ENCODE measurements at regions not wholly inside any gene's neighbourhood (a gene's known extent, or its start where the extent isn't known, plus 50 kb on each side); places are given as distances from the start of the nearest gene placed in this dataset.
"Not testable (repeated sequence)": the region's sequence is repeated elsewhere in the genome, so short reads cannot be mapped to it uniquely, and the experiment has no call there.

GRCh38 chr10:56155091-56155513 lies 206.0 kb downstream of the ZWINT start:
- not testable (repeated sequence) for H3K36me3 Mint-ChIP-seq (ENCODE audit: insufficient read depth); H3K27me3 Mint-ChIP-seq (ENCODE audit: low read depth); DNase-seq; ATAC-seq; H3K4me1 Mint-ChIP-seq (ENCODE audit: low read depth); H3K4me3 Mint-ChIP-seq
- peaks cover 13% of the 10 kb centered on the region for H3K9me3 Mint-ChIP-seq

GRCh38 chr10:56146806-56147205 lies 214.3 kb downstream of the ZWINT start:
- DNase-seq, result no peak
- Mint-ChIP-seq H3K27me3 (ENCODE audit: low read depth) (no peaks in the 10 kb centered on the region), H3K4me1 (ENCODE audit: low read depth) (no peaks in the 10 kb centered on the region), H3K36me3 (ENCODE audit: insufficient read depth) (no peaks in the 10 kb centered on the region), H3K9me3 (peaks cover 10% of the 10 kb centered on the region), H3K4me3 (no peak overlapping the region)
- ATAC-seq, result no peak

GRCh38 chr10:56142092-56142728 lies 218.8 kb downstream of the ZWINT start:
- no peak overlapping the region for H3K4me3 Mint-ChIP-seq
- no peaks in the 10 kb centered on the region for H3K36me3 Mint-ChIP-seq (ENCODE audit: insufficient read depth)
- ATAC-seq (no peak), DNase-seq (no peak)
- H3K9me3 Mint-ChIP-seq, result peaks cover 4% of the 10 kb centered on the region
- H3K27me3 Mint-ChIP-seq (ENCODE audit: low read depth), result no peaks in the 10 kb centered on the region
- no peaks in the 10 kb centered on the region for H3K4me1 Mint-ChIP-seq (ENCODE audit: low read depth)

- no peak for ATAC-seq
Measured at GRCh38 chr10:56139405-56139804, 221.7 kb downstream of the ZWINT start.

GRCh38 chr10:56135828-56136227 lies 225.2 kb downstream of the ZWINT start:
- Mint-ChIP-seq H3K4me1 (ENCODE audit: low read depth) (no peaks in the 10 kb centered on the region), H3K36me3 (ENCODE audit: insufficient read depth) (no peaks in the 10 kb centered on the region), H3K9me3 (no peaks in the 10 kb centered on the region), H3K4me3 (no peak overlapping the region), H3K27me3 (ENCODE audit: low read depth) (no peaks in the 10 kb centered on the region)
- DNase-seq (no peak), ATAC-seq (no peak)

More at GRCh38 chr10:56139405-56139804, 221.7 kb downstream of the ZWINT start:
- no peak for DNase-seq
- H3K36me3 Mint-ChIP-seq (ENCODE audit: insufficient read depth), result no peaks in the 10 kb centered on the region
- H3K27me3 Mint-ChIP-seq (ENCODE audit: low read depth), result no peaks in the 10 kb centered on the region
- no peak overlapping the region for H3K4me3 Mint-ChIP-seq
- H3K4me1 Mint-ChIP-seq (ENCODE audit: low read depth), result no peaks in the 10 kb centered on the region
- peaks cover 4% of the 10 kb centered on the region for H3K9me3 Mint-ChIP-seq

- Mint-ChIP-seq H3K4me1 (ENCODE audit: low read depth) (no peaks in the 10 kb centered on the region), H3K36me3 (ENCODE audit: insufficient read depth) (no peaks in the 10 kb centered on the region), H3K9me3 (peaks cover 2% of the 10 kb centered on the region), H3K27me3 (ENCODE audit: low read depth) (no peaks in the 10 kb centered on the region), H3K4me3 (no peak overlapping the region)
- DNase-seq (no peak), ATAC-seq (no peak)
Measured at GRCh38 chr10:56123247-56123646, 237.8 kb downstream of the ZWINT start.

- H3K9me3 Mint-ChIP-seq, result peaks cover 8% of the 10 kb centered on the region
- DNase-seq (no peak), ATAC-seq (no peak)
- no peak overlapping the region for H3K4me3 Mint-ChIP-seq
- no peaks in the 10 kb centered on the region for H3K36me3 Mint-ChIP-seq (ENCODE audit: insufficient read depth)
- no peaks in the 10 kb centered on the region for H3K27me3 Mint-ChIP-seq (ENCODE audit: low read depth)
- no peaks in the 10 kb centered on the region for H3K4me1 Mint-ChIP-seq (ENCODE audit: low read depth)
Measured at GRCh38 chr10:56116684-56117083, 244.4 kb downstream of the ZWINT start.

- no peak for ATAC-seq
- DNase-seq, result no peak
- H3K27me3 Mint-ChIP-seq (ENCODE audit: low read depth), result no peaks in the 10 kb centered on the region
- H3K4me1 Mint-ChIP-seq (ENCODE audit: low read depth), result no peaks in the 10 kb centered on the region
- H3K36me3 Mint-ChIP-seq (ENCODE audit: insufficient read depth), result no peaks in the 10 kb centered on the region
- H3K4me3 Mint-ChIP-seq, result no peak overlapping the region
- peaks cover 11% of the 10 kb centered on the region for H3K9me3 Mint-ChIP-seq
Measured at GRCh38 chr10:56109454-56109853, 251.6 kb downstream of the ZWINT start.

GRCh38 chr10:56104923-56105322 lies 256.1 kb downstream of the ZWINT start:
- H3K9me3 Mint-ChIP-seq, result peaks cover 13% of the 10 kb centered on the region
- H3K36me3 Mint-ChIP-seq (ENCODE audit: insufficient read depth), result no peaks in the 10 kb centered on the region
- no peak for DNase-seq
- H3K27me3 Mint-ChIP-seq (ENCODE audit: low read depth), result no peaks in the 10 kb centered on the region
- no peaks in the 10 kb centered on the region for H3K4me1 Mint-ChIP-seq (ENCODE audit: low read depth)
- H3K4me3 Mint-ChIP-seq, result no peak overlapping the region
- ATAC-seq, result no peak

- Mint-ChIP-seq H3K4me3 (no peak overlapping the region), H3K9me3 (peaks cover 13% of the 10 kb centered on the region), H3K27me3 (ENCODE audit: low read depth) (no peaks in the 10 kb centered on the region), H3K36me3 (ENCODE audit: insufficient read depth) (no peaks in the 10 kb centered on the region), H3K4me1 (ENCODE audit: low read depth) (no peaks in the 10 kb centered on the region)
- DNase-seq, result no peak
- ATAC-seq, result no peak
Measured at GRCh38 chr10:56104487-56104886, 256.6 kb downstream of the ZWINT start.

- H3K4me1 Mint-ChIP-seq (ENCODE audit: low read depth), result no peaks in the 10 kb centered on the region
- ATAC-seq (no peak), DNase-seq (no peak)
- no peaks in the 10 kb centered on the region for H3K27me3 Mint-ChIP-seq (ENCODE audit: low read depth)
- H3K9me3 Mint-ChIP-seq, result peaks cover 14% of the 10 kb centered on the region
- H3K4me3 Mint-ChIP-seq, result no peak overlapping the region
- H3K36me3 Mint-ChIP-seq (ENCODE audit: insufficient read depth), result no peaks in the 10 kb centered on the region
Measured at GRCh38 chr10:56096226-56096517, 264.9 kb downstream of the ZWINT start.

- no peak overlapping the region for H3K4me3 Mint-ChIP-seq
Measured at GRCh38 chr10:56095506-56096225, 265.4 kb downstream of the ZWINT start.

GRCh38 chr10:56093645-56094044 lies 267.4 kb downstream of the ZWINT start:
- H3K4me1 Mint-ChIP-seq (ENCODE audit: low read depth); DNase-seq: not testable (repeated sequence)

More at GRCh38 chr10:56095506-56096225, 265.4 kb downstream of the ZWINT start:
- ATAC-seq, result no peak
- no peaks in the 10 kb centered on the region for H3K4me1 Mint-ChIP-seq (ENCODE audit: low read depth)
- H3K27me3 Mint-ChIP-seq (ENCODE audit: low read depth), result no peaks in the 10 kb centered on the region
- H3K36me3 Mint-ChIP-seq (ENCODE audit: insufficient read depth), result no peaks in the 10 kb centered on the region
- H3K9me3 Mint-ChIP-seq, result peaks cover 16% of the 10 kb centered on the region
- DNase-seq, result no peak

GRCh38 chr10:56091872-56092271 lies 269.2 kb downstream of the ZWINT start:
- Mint-ChIP-seq H3K4me1 (ENCODE audit: low read depth) (no peaks in the 10 kb centered on the region), H3K4me3 (no peak overlapping the region), H3K27me3 (ENCODE audit: low read depth) (no peaks in the 10 kb centered on the region), H3K36me3 (ENCODE audit: insufficient read depth) (no peaks in the 10 kb centered on the region), H3K9me3 (peaks cover 24% of the 10 kb centered on the region)
- no peak for ATAC-seq
- DNase-seq, result no peak

More at GRCh38 chr10:56093645-56094044, 267.4 kb downstream of the ZWINT start:
- H3K4me3 Mint-ChIP-seq; ATAC-seq; H3K36me3 Mint-ChIP-seq (ENCODE audit: insufficient read depth); H3K27me3 Mint-ChIP-seq (ENCODE audit: low read depth): not testable (repeated sequence)
- H3K9me3 Mint-ChIP-seq, result peaks cover 25% of the 10 kb centered on the region

GRCh38 chr10:56090914-56091540 lies 270.0 kb downstream of the ZWINT start:
- peak in 1 of 2 donors; percentile 23 for ATAC-seq
- Mint-ChIP-seq H3K4me3 (no peak overlapping the region), H3K4me1 (ENCODE audit: low read depth) (no peaks in the 10 kb centered on the region), H3K9me3 (peaks cover 19% of the 10 kb centered on the region), H3K36me3 (ENCODE audit: insufficient read depth) (no peaks in the 10 kb centered on the region), H3K27me3 (ENCODE audit: low read depth) (no peaks in the 10 kb centered on the region)
- no peak for DNase-seq

All from activated T-cell treated with anti-CD3 and anti-CD28 coated beads, Interleukin-2, amount 50 U/mL, for 4 hours (primary cell).